BLaER1 treated with 17β-estradiol and CSF1 and Interleukin-3, amounts not matched to agents 10 nM and 100 nM (cell line): ENCODE measurements at regions not wholly inside any gene's neighbourhood (a gene's known extent, or its start where the extent isn't known, plus 50 kb on each side); places are given as distances from the start of the nearest gene placed in this dataset.

Experiments used
- H3K27ac ChIP-seq, 11 experiments: shearing (Covaris generic); formaldehyde crosslinking; 2 replicates each; pipeline ENCODE4 v1.8.1; 2022
- H3K27me3 ChIP-seq, 11 experiments: shearing (Covaris generic); formaldehyde crosslinking; 2 replicates each; pipeline ENCODE4 v1.8.1; 2022
- H3K36me3 ChIP-seq, 11 experiments: shearing (Covaris generic); formaldehyde crosslinking; 2 replicates each; pipeline ENCODE4 v1.8.1; 2022
- H3K4me1 ChIP-seq, 10 experiments: shearing (Covaris generic); formaldehyde crosslinking; 2 replicates each; pipeline ENCODE4 v1.8.1; 2022
- H3K4me2 ChIP-seq, 11 experiments: shearing (Covaris generic); formaldehyde crosslinking; 2 replicates each; pipeline ENCODE4 v1.8.1; 2022
- H3K4me3 ChIP-seq, 10 experiments: shearing (Covaris generic); formaldehyde crosslinking; 2 replicates each; pipeline ENCODE4 v1.8.1; 2022
- H3K9ac ChIP-seq, 11 experiments: shearing (Covaris generic); formaldehyde crosslinking; 2 replicates each; pipeline ENCODE4 v1.8.1; 2022
- H3K9me3 ChIP-seq, 11 experiments: shearing (Covaris generic); formaldehyde crosslinking; replicated peaks in 1 of 11; 2 replicates each; pipeline ENCODE4 v1.8.1; 2022
- H4K20me1 ChIP-seq, 11 experiments: shearing (Covaris generic); formaldehyde crosslinking; 2 replicates each; pipeline ENCODE4 v1.8.1; 2022
- Cebpa-rat ChIP-seq, 11 experiments: shearing (Covaris generic); IDR thresholded peaks; 2 replicates each; pipeline ENCODE4 v1.8.1; 2022

DNA sequence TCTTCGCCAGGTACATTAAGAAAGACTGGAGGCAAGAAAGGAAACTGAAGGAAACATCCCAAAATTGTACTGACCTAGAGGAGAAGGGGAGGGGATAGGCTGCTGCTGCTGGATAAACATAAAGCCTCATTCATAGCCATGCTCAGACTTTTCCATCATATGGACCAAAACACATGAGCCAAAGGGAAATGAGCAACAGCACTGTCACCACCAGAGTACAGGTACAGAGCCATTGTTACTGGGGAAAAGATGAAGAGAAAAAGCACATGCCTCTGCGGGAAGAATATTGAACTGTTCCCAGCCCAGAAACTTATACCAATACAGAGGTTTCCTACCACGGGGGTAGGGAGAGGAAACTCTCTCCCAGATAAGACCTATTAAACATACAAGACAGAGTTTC, 861.9 kb downstream of the NTRK3 start:
- Histone ChIP-seq H3K4me1 (no peaks in the 10 kb centered on the region), H3K9me3 (peaks cover 10 to 17% (median 12%) of the 10 kb centered on the region in 11 experiments; a peak in 20 of 22 replicates), H3K9ac (no peak overlapping the region), H3K36me3 (no peaks in the 10 kb centered on the region), H3K27ac (no peak overlapping the region), H3K27me3 (no peaks in the 10 kb centered on the region), H3K4me2 (no peak overlapping the region), H4K20me1 (no peaks in the 10 kb centered on the region), H3K4me3 (no peak overlapping the region)
- TF ChIP-seq Cebpa-rat (IDR thresholded peaks at IDR 0.05), result no peak

DNA sequence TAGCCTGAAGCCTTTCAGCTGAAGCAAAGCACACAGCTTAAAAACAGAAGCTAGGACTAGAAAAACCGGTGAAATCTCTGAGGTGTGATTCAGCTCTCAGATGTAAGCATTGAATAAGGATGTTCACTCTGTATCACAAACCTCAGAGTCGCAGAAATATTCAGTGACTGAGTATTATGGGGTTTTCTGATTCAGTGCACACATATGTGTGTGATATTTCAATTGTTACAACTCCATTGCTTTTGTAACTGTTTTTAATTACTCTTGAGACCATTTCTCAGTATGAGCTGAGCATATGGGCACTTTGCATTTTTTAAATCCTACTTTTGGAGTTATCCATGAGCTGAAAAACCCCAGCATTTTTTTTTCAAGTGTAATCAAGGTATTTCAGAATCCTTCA, 868.8 kb downstream of the NTRK3 start:
- TF ChIP-seq Cebpa-rat (IDR thresholded peaks at IDR 0.05), result no peak
- H3K27ac ChIP-seq, result no peak overlapping the region
- H3K27me3 ChIP-seq, result no peaks in the 10 kb centered on the region
- no peak overlapping the region for H3K4me2 ChIP-seq
- no peaks in the 10 kb centered on the region for H3K4me1 ChIP-seq
- no peak overlapping the region for H3K4me3 ChIP-seq
- H3K9ac ChIP-seq, result no peak overlapping the region
- H3K9me3 ChIP-seq, result peaks cover 0 to 3% (median 0%) of the 10 kb centered on the region in 11 experiments; a peak in 1 of 22 replicates
- no peaks in the 10 kb centered on the region for H3K36me3 ChIP-seq
- no peaks in the 10 kb centered on the region for H4K20me1 ChIP-seq

DNA sequence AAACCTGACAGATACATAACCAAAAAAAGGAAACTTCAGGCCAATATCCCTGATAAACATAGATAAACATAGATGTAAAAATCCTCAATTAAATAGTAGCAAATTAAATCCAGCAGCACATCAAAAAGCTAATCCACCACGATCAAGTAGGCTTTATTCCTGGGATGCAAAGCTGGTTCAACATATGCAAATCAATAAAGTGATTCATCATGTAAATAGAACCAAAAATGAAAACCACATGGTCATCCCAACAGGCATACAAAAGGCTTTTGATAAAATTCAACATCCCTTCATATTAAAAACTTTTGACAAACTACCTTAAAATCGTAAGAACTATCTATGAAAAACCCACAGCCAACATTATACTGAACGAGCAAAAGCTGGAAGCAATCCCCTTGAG, 882.2 kb downstream of the NTRK3 start:
- H3K36me3 ChIP-seq, result no peaks in the 10 kb centered on the region
- H3K27ac ChIP-seq, result no peak overlapping the region
- H4K20me1 ChIP-seq, result no peaks in the 10 kb centered on the region
- no peak overlapping the region for H3K9ac ChIP-seq
- H3K27me3 ChIP-seq, result no peaks in the 10 kb centered on the region
- TF ChIP-seq Cebpa-rat (IDR thresholded peaks at IDR 0.05), result no peak
- H3K9me3 ChIP-seq, result peaks cover 0 to 12% (median 8%) of the 10 kb centered on the region in 11 experiments; a peak in 10 of 22 replicates
- no peak overlapping the region for H3K4me2 ChIP-seq
- H3K4me3 ChIP-seq, result no peak overlapping the region
- no peaks in the 10 kb centered on the region for H3K4me1 ChIP-seq

DNA sequence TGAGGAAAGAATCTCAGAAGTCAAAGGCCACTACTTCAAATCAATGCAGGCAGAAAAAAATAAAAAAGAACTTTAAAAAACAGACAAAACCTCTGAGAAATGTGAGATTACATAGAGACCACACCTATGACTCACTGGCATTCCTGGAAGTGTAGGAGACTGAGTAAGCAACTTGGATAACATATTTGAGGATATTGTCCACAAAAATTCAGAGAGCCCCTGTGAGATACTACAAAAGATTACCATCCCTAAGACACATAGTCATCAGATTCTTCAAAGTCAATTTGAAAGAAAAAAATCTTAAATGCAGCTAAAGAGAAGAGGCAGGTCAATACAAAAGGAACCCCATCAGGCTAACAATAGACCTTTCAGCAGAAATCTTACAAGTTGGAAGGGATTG, 887.3 kb downstream of the NTRK3 start:
- Histone ChIP-seq H3K9me3 (peaks cover 0 to 14% (median 10%) of the 10 kb centered on the region in 11 experiments; a peak in 10 of 22 replicates), H3K36me3 (no peaks in the 10 kb centered on the region), H3K9ac (no peak overlapping the region), H3K4me3 (no peak overlapping the region), H4K20me1 (no peaks in the 10 kb centered on the region), H3K4me2 (no peak overlapping the region), H3K27ac (no peak overlapping the region), H3K4me1 (no peaks in the 10 kb centered on the region), H3K27me3 (no peaks in the 10 kb centered on the region)
- TF ChIP-seq Cebpa-rat (IDR thresholded peaks at IDR 0.05), result no peak

DNA sequence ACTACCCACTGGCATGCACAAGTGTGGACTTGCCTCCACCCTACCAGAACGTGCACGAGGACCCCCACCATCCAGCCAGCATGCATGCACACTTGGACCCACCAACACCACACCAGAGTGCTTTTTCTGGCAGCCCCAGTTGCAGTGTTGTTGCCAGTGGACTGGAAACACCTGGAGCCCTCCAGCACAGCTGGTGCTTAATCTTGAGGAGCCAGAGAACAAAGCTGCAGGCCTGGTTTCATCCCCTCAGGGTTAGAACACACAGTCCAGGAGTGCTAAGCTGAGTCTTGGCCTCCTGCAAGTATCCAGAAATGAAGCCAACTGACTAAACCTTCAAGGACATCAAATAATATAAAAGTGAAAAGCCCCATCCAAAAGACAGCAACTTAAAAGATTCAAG, 888.0 kb downstream of the NTRK3 start:
- Histone ChIP-seq H4K20me1 (no peaks in the 10 kb centered on the region), H3K4me3 (no peak overlapping the region), H3K9ac (no peak overlapping the region), H3K27ac (no peak overlapping the region), H3K27me3 (no peaks in the 10 kb centered on the region), H3K4me2 (no peak overlapping the region), H3K36me3 (no peaks in the 10 kb centered on the region), H3K9me3 (peaks cover 0 to 14% (median 10%) of the 10 kb centered on the region in 11 experiments; a peak in 10 of 22 replicates), H3K4me1 (no peaks in the 10 kb centered on the region)
- no peak for TF ChIP-seq Cebpa-rat (IDR thresholded peaks at IDR 0.05)

DNA sequence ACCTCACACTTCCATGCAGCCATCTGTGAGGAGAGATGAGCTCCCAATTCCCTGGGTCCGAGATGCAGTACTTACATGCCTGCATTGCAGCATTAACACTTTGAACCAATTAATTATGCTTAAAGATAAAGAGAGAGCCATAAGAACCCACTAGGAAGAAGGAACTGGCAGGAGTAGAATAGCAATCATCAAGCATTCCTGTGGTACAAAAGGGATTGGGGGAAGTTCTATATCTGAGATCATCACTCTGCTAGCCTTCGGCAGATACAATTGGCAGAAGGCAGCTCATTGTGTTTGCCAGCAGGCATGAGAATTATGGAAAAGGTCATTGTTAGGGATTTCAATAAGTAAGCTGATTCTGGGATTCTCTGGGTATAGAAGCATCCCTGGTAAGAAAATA, 891.4 kb downstream of the NTRK3 start:
- H3K4me2 ChIP-seq, result no peak overlapping the region
- no peak overlapping the region for H3K9ac ChIP-seq
- no peaks in the 10 kb centered on the region for H3K27me3 ChIP-seq
- H3K4me1 ChIP-seq, result no peaks in the 10 kb centered on the region
- no peaks in the 10 kb centered on the region for H4K20me1 ChIP-seq
- no peak overlapping the region for H3K27ac ChIP-seq
- H3K4me3 ChIP-seq, result no peak overlapping the region
- no peaks in the 10 kb centered on the region for H3K36me3 ChIP-seq
- peaks cover 0 to 11% (median 8%) of the 10 kb centered on the region in 11 experiments; a peak in 10 of 22 replicates for H3K9me3 ChIP-seq
- no peak for TF ChIP-seq Cebpa-rat (IDR thresholded peaks at IDR 0.05)

DNA sequence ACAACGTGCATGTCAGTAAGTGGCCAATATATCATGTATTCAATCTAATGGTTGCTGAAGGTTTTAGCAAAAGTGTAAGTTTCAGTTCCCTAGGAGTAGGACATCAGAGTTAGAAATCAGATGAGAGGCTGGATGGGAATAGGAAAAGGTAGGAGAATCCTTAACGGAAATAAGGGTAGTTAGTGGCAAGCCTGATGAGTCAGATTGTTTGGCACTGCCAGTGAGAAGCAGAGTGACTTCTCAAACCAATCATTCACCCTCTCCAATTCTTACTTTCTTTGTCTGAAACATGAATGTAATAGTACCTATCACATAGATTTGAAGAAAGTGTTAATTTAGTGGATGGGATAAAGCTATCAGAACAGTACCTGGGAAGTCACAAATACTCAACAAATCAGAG, 894.0 kb downstream of the NTRK3 start:
- Histone ChIP-seq H4K20me1 (no peaks in the 10 kb centered on the region), H3K36me3 (no peaks in the 10 kb centered on the region), H3K9ac (no peak overlapping the region), H3K27ac (no peak overlapping the region), H3K4me3 (no peak overlapping the region), H3K4me1 (no peaks in the 10 kb centered on the region), H3K27me3 (no peaks in the 10 kb centered on the region), H3K9me3 (no peaks in the 10 kb centered on the region), H3K4me2 (no peak overlapping the region)
- TF ChIP-seq Cebpa-rat (IDR thresholded peaks at IDR 0.05), result no peak

DNA sequence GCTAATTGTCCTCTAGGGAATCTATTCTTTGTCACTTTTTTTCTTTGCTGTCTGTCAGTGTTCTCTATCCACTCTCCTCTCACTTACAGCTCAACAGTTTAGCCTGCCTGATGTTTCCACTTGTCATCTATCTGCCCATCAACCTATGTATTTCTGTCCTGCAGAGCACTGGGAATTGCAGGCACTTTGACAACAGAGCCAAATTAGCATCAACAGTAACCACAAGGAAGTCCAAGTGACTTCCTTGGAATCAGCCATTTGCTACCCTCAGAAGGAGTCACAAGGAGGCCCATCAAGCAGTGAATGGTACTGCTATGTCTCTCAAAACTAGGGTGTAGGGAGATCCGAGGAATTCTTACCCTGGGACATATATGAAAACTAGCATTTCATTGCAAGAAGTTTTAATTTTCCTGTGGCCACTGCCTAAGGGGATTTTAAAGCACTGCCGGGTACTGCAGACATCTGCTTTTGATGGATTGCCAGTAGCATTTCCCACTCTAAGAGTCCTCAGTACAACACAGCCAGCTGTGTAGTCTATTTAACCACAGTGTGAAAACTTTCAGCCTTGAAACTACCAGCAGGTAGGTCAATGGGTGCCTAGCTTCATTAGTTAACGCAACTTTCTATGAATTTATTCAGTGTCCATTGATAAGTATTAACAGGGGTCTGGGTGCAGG, 898.8 kb downstream of the NTRK3 start:
- H3K27ac ChIP-seq, result no peak overlapping the region
- no peaks in the 10 kb centered on the region for H3K9me3 ChIP-seq
- H3K4me3 ChIP-seq, result no peak overlapping the region
- no peak for TF ChIP-seq Cebpa-rat (IDR thresholded peaks at IDR 0.05)
- no peaks in the 10 kb centered on the region for H3K27me3 ChIP-seq
- no peaks in the 10 kb centered on the region for H4K20me1 ChIP-seq
- H3K4me2 ChIP-seq, result no peak overlapping the region
- no peak overlapping the region for H3K9ac ChIP-seq
- H3K4me1 ChIP-seq, result no peaks in the 10 kb centered on the region
- no peaks in the 10 kb centered on the region for H3K36me3 ChIP-seq

DNA sequence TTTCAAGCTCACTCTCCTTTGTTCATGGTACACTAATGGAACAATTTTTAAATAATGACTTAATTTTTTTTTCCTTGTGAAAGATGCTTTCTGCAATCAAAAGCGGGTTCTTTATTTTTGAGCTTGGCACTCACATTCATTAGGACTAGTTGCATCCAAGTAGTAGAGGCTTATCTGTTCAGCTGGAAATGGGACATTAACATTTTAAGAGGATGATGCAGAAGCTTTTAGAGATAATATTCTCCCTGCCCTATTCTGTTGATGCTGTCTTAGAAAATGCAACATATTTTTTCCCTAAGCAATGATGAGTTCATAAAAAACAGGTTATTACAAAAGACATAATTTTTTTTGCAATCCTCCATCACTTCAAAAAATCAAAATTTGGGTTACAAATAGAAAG, 900.6 kb downstream of the NTRK3 start:
- TF ChIP-seq Cebpa-rat (IDR thresholded peaks at IDR 0.05), result no peak
- Histone ChIP-seq H3K4me1 (no peaks in the 10 kb centered on the region), H3K36me3 (no peaks in the 10 kb centered on the region), H3K27ac (no peak overlapping the region), H3K9ac (no peak overlapping the region), H3K4me3 (no peak overlapping the region), H3K4me2 (no peak overlapping the region), H3K9me3 (no peaks in the 10 kb centered on the region), H4K20me1 (no peaks in the 10 kb centered on the region), H3K27me3 (no peaks in the 10 kb centered on the region)

DNA sequence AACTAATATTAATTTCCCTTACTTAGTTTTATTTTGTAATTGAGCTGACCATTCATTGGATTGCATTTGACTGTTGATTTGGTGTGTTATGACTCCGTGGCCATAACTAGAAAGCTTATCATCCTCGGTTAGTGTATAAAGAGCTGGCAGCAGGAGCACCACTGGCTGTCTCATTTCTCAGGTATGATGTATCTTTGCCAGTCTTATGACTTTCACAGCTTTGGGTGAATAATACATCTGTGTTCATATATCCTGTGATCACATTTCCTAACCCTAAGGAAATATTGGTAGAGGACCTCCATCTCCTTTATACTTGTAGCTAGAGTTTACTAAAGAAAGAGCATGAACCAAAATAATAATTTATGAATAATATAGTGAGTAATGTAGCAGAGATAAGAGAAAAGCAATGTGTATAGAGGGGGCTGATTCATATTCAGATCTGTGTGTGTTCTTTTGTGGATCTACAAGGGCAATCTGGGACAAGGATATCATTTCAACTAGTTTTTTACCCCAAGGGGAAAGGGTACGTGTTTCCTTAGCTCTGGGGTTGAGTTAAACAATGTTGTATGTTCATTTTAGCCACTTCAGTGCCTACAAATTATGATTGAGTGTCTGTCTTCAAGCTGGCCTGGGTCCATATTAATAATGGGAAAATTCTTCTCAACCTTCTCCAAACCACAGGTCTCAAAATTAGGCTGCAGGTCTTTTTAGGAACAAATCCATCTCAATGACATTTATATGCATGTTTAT, 901.7 kb downstream of the NTRK3 start:
- no peaks in the 10 kb centered on the region for H3K9me3 ChIP-seq
- H3K4me1 ChIP-seq, result no peaks in the 10 kb centered on the region
- no peaks in the 10 kb centered on the region for H3K27me3 ChIP-seq
- no peak overlapping the region for H3K4me2 ChIP-seq
- TF ChIP-seq Cebpa-rat (IDR thresholded peaks at IDR 0.05), result no peak
- no peaks in the 10 kb centered on the region for H4K20me1 ChIP-seq
- H3K9ac ChIP-seq, result no peak overlapping the region
- no peak overlapping the region for H3K27ac ChIP-seq
- no peak overlapping the region for H3K4me3 ChIP-seq
- H3K36me3 ChIP-seq, result no peaks in the 10 kb centered on the region
